HG02884 (cell line): ENCODE measurements at regions not wholly inside any gene's neighbourhood (a gene's known extent, or its start where the extent isn't known, plus 50 kb on each side); places are given as distances from the start of the nearest gene placed in this dataset.
"Not testable (repeated sequence)": the region's sequence is repeated elsewhere in the genome, so short reads cannot be mapped to it uniquely, and the experiment has no call there.

Source experiments
- ATAC-seq: cut with Tn5 transposase; IDR thresholded peaks from one replicate; pipeline ENCODE4 v1.9.1; 2021; ENCODE audit warnings: mild to moderate bottlenecking, moderate library complexity; ENCODE audit not compliant: unreplicated experiment

DNA sequence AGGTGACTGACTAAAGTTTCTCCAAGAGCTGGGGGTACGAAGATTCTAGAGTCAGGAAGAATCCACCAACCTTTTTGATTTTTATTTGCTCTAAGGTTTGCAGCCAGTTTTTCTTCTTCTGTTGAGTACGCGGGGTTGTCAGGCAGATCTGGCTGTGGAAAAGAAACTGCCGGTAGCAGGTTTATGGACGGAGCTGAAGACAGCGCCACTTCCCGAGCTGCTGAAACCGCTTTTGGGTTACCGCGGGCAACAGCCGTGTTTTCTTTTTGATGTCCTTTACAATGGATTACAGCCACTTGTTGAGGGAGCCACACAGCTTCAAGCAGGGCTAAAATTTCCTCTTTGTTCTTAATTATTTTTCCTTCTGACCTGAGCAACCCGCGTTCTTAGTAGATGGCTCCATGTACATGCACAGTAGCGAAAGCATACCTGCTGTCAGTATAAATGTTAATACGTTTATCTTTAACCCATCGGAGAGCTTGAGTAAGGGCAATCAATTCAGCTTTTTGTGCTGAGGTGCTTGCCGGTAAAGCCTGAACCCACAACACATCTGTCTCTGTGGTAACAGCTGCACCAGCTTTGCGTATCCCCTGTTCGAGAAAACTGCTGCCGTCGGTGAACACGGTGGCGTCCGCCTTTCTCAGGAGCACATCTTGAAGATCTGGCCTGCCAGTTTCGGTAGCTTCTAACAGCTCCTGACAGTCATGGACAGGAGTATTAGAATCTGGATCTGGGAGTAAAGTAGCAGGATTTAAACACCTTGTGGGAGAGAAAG, 674.3 kb downstream of the TMEM121 start:
- ATAC-seq, result no peak

DNA sequence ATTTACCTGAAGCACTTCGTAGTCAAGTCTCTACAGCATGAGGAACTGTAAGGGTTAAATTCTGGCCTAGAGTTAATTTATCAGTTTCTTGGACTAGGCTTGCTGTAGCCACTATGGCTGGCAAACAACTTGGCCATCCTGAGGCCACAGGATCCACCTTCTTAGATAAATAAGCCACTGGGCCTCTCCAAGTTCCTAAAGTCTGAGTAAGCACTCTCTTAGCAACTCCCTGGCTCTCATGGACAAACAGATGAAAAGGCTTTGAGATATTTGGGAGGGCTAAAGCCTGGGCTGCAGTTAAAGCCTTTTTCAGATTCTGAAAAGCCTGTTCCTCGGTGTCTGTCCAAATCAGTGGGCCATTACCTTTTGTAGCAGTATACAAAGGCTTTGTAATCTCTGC, 675.0 kb downstream of the TMEM121 start:
- ATAC-seq, result no peak

- no peak for ATAC-seq
Observed at GRCh38 chr14:106203438-106203837, 677.1 kb downstream of the TMEM121 start.

- ATAC-seq, result no peak
Observed at GRCh38 chr14:106204063-106204462, 677.7 kb downstream of the TMEM121 start.

GRCh38 chr14:106207316-106207715, 680.9 kb downstream of the TMEM121 start:
- no peak for ATAC-seq

DNA sequence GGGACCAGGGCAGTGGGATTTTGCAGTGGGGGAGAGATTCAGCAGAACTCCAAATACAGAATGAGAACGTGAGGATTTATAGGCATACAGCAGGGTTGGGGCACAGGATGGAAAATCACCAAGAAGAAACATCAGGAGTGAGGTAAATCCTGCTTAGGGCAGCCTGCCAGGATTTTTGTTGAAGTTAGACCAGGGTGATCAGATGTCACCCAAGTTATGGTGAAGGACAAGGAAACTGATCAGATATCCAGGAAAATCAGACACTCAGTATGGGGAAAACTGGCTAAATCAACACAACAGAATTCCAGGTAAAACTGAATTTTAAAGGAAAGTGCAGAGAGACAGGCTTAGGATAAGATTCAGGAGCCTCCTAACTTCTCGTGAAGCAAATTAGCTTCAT, 682.4 kb downstream of the TMEM121 start:
- no peak for ATAC-seq

- no peak for ATAC-seq
Observed at GRCh38 chr14:106209755-106210154, 683.4 kb downstream of the TMEM121 start.

- ATAC-seq, result no peak
Observed at GRCh38 chr14:106210650-106211049, 684.3 kb downstream of the TMEM121 start.

DNA sequence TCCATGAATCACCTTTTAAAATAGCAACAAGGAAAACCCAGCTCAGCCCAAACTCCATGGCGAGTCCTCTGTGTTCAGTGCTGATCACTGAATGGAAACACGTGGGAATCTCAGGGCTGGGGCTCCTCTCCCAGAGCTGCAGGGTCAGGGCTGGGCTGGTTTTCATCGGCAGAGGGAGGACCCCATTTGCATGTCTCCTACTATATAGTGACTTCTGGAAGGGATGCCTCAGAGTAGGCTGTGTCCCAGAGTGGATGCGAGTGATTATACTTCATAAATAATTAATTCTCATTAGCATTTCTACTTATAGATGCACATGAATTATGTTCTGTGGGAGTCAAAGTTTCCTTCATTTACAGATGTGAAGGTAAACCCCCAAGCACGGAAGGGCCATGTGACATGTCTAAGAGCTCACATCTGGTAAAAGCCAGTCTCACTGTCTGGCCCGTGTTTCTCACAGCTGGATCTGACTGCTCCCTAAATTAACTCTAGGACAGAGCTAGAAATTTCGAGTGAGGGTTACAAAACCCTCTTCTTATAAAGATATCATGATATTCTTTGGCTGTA, 685.0 kb downstream of the TMEM121 start:
- ATAC-seq, result no peak

- no peak for ATAC-seq
Observed at GRCh38 chr14:106215229-106215628, 688.8 kb downstream of the TMEM121 start.

GRCh38 chr14:106216679-106217078, 690.3 kb downstream of the TMEM121 start:
- no peak for ATAC-seq

DNA sequence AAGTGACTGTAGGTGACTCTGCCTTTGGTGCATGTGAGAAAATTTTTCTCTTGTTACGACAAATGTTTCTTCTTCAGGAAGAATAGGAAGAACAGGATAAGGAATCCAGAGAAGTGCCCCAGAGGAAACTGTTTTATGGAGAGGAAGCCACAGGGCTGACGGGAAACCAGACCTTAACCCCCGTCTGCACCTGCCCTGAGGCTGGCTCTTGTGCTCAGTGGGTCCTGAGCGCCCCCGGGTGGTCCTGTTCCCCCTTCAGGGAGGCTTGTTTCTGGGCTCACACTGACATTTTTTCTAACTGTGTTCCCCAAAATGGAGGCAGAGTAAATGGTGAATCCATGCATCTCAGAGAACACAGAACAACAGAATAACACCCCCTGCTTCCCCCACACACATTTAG, 691.8 kb downstream of the TMEM121 start:
- no peak for ATAC-seq

- no peak for ATAC-seq
Observed at GRCh38 chr14:106222311-106222710, 695.9 kb downstream of the TMEM121 start.

DNA sequence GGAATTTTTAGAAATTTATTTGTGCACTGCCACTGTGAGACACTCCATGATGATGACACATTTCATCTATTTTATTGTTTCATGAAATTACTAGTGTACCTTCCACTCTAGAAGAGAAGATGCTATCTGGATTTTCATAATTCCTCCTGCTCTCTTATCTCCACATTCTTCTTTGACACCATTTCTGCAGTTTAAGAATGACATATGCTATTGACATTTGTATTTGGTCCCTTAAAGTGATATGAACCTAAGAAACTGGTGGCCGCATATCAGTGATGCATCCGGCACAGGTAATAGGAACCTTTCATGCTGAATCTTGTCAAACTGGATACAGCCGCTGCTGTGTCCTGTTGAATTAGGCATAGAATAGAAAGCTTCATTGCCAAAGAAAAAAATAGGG, 696.3 kb downstream of the TMEM121 start:
- no peak for ATAC-seq

DNA sequence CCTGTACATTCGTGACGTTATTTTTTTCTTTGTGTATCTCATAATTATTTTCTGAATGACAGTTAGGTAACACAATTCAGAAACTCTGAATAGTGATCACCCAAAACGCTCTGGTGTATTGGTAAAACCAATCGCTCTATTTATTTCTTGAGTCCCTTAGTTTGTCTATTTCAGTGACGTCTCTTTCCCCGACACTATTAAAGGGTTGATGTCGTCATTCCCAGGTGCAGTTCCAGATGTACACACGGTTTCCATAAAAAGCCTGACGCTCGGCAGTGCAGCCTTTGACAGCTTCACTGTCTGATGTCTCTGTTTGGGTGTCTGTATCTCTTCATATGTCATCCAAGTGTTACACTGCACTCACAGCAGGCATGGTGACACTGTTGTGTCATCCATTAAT, 701.4 kb downstream of the TMEM121 start:
- ATAC-seq, result no peak

- ATAC-seq, result no peak
Observed at GRCh38 chr14:106228541-106229158, 702.3 kb downstream of the TMEM121 start.

- no peak for ATAC-seq
Observed at GRCh38 chr14:106230071-106230470, 703.7 kb downstream of the TMEM121 start.

DNA sequence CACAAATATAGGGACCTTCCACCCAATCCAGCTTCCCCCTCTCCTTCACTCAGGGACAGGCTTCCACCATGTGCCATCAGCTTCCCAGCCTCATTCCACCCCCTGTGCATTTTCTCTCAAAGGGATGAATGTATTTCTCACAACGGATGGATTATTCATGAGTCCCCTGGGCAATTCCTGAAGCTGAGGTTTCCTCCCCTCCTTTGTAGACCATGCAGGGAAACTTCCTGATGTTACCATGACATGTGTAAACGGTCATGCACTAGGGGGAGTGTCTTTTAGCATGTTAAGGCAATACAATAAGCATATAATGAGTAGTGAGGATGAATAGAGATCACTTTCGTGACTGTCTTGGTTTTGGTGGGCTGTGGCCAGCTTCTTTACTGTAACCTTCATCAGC, 706.8 kb downstream of the TMEM121 start:
- not testable (repeated sequence) for ATAC-seq

GRCh38 chr14:106234525-106235254, 708.3 kb downstream of the TMEM121 start:
- not testable (repeated sequence) for ATAC-seq

DNA sequence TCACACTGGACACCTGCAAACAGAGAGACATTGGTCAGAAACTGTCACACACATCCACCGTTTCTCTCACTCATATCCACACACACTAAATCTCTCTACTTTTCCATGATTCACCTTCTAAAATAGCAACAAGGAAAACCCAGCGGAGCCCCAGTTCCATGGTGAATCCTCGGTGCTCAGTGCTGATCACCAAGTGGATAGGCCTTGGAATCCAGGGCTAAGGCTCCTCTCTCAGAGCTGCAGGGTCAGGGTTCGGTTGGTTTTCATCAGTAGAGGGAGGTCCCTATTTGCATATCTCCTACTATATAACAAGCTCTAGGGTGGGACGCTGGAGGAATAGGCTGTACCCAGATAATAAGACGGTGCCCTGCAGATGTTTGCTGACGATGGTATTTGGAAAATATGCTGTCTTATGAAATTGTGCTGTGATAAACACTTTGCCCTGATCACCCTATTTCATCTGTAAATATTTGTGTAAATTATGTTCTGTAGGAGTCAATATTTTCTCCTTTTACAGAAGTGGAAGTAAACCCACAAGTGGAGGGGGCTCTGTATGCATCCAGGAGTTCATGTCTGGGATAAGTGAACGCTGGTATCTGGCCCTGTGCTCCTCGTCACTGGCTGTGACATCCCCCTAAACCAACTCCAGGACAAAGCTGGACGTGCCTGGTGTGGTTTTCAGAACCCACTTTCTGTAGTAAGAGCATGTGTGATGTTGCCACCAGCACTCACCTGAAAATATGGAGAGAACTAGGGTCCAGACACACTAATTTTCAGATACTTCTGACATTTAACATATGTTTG, 709.2 kb downstream of the TMEM121 start:
- no peak for ATAC-seq
